ENCODE measurements at regions not wholly inside any gene's neighbourhood (a gene's known extent, or its start where the extent isn't known, plus 50 kb on each side); places are given as distances from the start of the nearest gene placed in this dataset.

DNA sequence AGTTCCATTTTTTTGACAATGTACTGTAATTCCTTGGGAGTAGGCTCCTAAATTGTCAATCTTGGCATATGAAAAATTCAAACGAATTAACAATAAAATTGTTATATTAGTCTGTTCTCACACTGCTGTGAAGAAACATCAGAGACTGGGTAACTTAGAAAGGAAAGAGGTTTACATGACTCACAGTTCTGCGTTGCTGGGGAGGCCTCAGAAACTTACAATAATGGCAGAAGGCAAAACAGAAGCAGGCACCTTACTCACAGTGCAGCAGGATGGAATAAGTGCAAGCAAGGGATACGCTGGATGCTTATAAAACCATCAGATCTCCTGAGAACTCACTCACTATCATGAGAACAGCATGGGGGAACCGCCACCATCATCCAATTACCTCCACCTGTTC, 246.4 kb upstream of the TRAM1L1 start:
- TF ChIP-seq EZH2 (IDR thresholded peaks at IDR 0.05; ENCODE audit: borderline replicate concordance, insufficient read depth, low read length, poor library complexity, severe bottlenecking): no peak
- TF ChIP-seq, protein P1, sequence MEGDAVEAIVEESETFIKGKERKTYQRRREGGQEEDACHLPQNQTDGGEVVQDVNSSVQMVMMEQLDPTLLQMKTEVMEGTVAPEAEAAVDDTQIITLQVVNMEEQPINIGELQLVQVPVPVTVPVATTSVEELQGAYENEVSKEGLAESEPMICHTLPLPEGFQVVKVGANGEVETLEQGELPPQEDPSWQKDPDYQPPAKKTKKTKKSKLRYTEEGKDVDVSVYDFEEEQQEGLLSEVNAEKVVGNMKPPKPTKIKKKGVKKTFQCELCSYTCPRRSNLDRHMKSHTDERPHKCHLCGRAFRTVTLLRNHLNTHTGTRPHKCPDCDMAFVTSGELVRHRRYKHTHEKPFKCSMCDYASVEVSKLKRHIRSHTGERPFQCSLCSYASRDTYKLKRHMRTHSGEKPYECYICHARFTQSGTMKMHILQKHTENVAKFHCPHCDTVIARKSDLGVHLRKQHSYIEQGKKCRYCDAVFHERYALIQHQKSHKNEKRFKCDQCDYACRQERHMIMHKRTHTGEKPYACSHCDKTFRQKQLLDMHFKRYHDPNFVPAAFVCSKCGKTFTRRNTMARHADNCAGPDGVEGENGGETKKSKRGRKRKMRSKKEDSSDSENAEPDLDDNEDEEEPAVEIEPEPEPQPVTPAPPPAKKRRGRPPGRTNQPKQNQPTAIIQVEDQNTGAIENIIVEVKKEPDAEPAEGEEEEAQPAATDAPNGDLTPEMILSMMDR (IDR thresholded peaks at IDR 0.05; ENCODE audit: poor library complexity, severe bottlenecking): no peak
- TF ChIP-seq POLR2AphosphoS5 (IDR thresholded peaks at IDR 0.05): no peak
- TF ChIP-seq TAF1 (IDR thresholded peaks at IDR 0.05; ENCODE audit: low read depth): no peak
- TF ChIP-seq EP300 (conservative IDR thresholded peaks at IDR 0.05; ENCODE audit: poor library complexity, severe bottlenecking): no peak
- no peak for TF ChIP-seq RAD21 (conservative IDR thresholded peaks at IDR 0.05)
- TF ChIP-seq, protein P2, sequence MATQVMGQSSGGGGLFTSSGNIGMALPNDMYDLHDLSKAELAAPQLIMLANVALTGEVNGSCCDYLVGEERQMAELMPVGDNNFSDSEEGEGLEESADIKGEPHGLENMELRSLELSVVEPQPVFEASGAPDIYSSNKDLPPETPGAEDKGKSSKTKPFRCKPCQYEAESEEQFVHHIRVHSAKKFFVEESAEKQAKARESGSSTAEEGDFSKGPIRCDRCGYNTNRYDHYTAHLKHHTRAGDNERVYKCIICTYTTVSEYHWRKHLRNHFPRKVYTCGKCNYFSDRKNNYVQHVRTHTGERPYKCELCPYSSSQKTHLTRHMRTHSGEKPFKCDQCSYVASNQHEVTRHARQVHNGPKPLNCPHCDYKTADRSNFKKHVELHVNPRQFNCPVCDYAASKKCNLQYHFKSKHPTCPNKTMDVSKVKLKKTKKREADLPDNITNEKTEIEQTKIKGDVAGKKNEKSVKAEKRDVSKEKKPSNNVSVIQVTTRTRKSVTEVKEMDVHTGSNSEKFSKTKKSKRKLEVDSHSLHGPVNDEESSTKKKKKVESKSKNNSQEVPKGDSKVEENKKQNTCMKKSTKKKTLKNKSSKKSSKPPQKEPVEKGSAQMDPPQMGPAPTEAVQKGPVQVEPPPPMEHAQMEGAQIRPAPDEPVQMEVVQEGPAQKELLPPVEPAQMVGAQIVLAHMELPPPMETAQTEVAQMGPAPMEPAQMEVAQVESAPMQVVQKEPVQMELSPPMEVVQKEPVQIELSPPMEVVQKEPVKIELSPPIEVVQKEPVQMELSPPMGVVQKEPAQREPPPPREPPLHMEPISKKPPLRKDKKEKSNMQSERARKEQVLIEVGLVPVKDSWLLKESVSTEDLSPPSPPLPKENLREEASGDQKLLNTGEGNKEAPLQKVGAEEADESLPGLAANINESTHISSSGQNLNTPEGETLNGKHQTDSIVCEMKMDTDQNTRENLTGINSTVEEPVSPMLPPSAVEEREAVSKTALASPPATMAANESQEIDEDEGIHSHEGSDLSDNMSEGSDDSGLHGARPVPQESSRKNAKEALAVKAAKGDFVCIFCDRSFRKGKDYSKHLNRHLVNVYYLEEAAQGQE (IDR thresholded peaks at IDR 0.05; ENCODE audit: borderline replicate concordance): no peak
- TF ChIP-seq MXI1 (conservative IDR thresholded peaks at IDR 0.05; ENCODE audit: poor library complexity, severe bottlenecking): no peak
